ENCODE measurements at regions not wholly inside any gene's neighbourhood (a gene's known extent, or its start where the extent isn't known, plus 50 kb on each side); places are given as distances from the start of the nearest gene placed in this dataset.

DNA sequence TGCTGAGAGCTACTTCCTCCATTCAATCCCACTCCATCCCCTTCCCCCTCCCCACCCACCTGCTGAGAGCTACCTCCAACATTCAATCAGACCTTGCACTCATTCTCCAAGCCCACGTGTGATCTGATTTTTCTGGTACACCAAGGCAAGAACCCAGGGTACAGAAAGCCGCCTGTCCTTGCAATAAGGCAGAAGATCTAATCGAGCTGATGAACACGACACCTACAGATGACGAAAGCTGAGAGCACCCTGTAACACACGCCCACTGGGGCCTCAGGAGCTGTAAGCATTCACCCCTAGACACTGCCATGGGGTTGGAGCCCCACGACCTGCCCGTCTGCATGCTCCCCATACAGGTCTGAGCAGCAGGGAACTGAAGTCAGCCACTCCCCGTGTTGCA lies 58.3 kb downstream of the TRIML1 start:
- no peak for DNase-seq

DNA sequence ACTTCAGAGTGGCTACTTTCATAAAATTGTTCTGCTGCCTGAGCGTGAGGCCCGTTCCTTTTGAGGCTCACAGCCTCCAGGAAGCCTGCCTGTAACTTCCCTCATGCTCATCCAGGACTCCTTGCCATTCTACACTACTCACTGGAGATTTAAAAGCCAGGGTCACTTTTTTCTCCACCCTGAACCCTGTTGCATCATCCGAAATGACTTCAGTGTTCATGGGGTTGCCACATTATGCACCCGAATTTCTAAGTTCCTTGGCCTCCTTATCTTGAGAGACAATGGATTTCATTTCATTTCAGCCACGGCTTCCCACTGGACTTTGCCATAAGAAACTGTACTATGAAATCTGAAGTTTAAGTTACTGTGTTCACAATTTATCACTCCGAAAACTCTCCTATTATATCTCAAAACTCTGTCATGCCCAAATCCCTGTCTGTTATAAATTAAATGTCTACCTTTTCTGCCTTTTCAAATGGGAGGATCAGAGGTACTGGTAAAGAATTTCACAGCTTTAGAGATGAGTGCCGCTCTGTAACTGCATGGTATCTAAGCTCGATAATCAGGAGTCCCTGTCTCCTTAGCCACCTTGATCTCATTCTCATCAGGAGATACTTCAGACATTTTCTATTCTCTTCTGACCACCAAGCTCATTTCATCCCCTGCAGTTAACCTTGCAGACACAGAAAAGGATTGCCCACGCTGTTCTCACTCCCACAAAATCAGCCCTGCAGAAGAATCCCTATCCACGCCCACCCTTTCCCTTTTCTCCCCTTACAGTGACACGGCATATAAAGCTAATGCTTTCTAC lies 59.9 kb downstream of the TRIML1 start:
- DNase-seq, result no peak

DNA sequence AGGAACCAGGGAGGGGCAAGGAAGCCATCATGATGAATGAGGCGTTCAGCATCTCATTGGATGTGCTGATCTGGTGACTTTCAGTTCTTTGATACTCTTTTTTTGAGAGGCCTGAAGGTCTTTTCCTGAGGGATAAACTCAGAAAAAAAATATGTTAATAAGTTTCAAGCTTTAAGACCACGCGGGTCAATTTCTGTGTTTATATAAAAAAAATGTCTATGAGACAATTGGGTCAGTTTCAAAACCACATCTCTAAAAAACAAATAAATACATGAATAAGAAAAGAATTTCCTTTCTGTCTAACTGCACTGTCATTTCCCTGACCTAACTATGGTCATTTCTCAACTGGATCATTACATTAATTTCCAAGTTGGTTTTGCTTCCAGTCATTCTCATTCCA lies 62.6 kb downstream of the TRIML1 start:
- no peak for DNase-seq

DNA sequence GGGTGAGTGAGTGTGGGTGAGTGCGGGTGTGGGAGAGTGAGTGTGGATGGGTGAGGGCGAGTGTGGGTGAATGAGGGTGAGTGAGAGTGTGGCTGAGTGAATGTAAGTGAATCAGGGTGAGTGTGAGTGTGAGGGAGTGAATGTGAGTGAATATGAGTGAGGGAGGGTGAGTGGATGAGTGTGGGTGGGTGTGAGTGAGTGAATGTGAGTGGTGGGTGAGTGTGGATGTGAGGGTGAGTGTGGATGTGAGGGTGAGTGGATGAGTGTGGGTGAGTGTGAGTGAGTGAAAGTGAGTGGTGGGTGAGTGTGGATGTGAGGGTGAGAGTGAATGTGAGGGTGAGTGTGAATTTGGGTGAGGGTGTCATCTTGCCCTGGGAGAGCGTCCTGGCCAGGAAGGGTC lies 67.5 kb downstream of the TRIML1 start:
- no peak for DNase-seq

DNA sequence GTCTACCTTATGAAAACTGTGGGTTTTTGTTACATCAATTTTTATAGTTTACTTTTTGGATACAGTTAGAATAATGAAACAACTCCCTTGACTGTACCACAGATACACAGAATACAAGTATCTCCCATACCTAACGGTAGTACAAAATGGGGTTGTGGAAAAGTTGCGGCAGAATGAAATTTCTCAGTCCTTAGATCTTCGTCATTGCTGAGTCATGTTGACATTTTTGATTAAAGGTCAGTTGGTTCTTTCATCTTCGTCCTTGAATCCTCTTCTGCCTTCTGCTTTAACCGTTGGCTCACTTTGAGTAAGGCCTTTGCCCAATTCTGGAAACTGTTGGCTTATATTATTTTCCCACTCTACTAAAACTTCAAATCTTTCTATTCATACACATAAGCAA lies 75.6 kb downstream of the TRIML1 start:
- no peak for DNase-seq

DNA sequence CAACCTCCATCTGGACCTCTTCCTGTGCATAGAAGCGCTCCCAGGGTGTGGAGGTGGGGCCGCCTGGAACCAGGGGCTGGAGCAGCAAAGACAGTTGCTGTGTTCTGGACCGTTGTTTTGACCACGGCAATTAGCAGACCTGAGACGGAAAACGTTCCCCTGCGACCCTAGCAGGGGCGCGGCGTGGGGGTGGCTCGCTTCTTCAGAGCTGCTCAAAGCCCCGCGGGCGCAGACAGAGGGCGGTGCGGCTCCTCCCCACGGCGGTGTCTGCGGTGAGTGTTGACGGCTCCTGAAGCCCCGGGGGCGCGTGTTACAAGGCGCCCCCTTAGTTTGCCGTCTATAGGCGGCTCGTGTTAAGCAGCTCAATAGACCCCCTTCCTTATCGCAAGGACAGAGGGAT lies 79.2 kb downstream of the TRIML1 start:
- no peak for DNase-seq

DNA sequence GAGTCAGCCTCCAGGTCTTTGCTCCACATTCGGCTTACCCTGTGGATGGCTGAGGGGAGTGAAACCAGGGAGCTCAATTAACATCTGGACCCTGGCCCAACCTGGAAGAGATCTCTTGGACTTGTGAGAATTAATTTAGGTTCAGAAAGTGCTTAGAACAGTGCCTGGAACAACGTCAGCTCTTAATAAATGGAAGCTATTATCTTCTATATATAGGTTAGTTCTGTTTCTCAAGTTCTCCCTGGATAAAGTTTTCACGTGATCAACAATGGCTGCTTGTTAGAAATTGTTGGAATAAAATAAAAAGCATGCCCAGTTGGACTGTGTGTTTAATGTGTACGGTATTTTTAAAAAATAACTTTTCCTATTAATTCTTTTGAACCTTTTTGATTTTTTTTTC lies 80.8 kb downstream of the TRIML1 start:
- no peak for DNase-seq

DNA sequence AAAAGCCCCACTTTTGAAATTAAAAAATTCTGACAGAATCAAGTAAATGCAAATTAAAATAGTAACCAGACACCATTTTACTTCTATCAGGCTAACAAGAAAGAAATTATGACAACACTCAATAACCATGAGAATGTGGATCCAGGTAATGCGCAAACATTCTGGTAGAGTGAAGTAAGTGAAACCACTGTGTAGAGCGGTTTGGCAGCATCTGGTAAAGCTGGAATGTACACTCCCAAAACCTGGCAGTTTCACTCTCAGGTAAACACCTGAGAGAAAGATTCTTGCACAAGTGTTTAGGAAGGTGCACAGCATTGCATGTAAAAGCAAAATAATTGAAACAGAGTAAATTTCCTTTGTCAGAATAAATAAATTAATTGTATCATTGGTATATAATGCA lies 81.8 kb downstream of the TRIML1 start:
- DNase-seq, result no peak

DNA sequence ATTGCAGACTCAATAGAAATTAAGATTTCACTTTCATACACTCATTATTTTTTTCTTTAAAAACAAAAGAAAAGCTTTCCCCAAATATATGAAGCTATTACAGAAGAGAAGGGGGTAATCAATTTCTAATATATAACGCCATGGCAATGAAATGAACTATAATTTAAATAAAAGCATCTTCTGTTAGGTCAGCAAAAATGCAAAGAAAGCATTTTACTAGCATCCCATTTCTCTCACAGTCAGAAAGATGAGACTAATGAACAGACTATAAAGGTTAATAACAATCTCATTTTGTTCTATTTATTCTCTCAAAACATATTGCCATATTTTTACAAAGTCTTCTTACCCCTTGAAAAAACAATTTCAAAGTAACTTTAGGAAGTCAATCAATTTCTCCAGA lies 89.0 kb downstream of the TRIML1 start:
- DNase-seq, result no peak

DNA sequence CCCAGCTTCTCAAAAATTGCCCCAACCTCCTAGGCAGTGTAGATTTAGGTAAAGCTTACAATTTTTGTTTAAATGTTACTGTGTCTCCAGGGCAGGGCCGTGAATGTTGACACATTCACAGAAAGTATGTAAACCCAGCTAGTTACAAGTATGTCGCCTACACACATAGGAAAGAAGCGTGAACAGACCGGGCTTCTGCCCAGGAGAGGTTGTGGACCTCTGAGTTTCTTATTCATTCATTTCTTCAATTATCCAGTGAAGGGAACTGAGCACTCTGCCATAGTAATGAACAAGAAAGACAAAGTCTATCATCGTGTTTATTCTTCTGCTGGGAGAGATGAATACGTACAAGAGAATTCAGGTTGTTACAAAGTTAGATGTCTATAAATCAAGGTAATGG lies 93.2 kb downstream of the TRIML1 start:
- no peak for DNase-seq

DNA sequence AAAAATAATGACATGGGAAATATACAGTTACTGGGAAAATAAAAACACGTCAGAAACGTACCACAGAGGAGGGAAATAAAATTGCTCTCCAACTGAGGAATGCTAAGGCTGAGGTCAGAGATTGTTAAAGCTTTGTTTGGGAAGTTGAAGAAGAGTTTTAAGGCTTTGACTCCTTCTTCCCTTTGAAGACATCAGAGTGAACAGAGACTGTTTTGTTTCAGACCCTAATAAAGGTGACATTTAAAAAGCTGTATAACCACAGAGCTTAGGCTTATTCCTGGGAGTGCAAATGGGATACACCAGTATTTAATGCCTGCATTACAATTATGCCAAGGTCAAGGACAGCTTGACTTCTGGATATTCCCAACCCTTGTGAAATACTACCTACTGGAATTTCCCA lies 102.8 kb downstream of the TRIML1 start:
- no peak for DNase-seq

DNA sequence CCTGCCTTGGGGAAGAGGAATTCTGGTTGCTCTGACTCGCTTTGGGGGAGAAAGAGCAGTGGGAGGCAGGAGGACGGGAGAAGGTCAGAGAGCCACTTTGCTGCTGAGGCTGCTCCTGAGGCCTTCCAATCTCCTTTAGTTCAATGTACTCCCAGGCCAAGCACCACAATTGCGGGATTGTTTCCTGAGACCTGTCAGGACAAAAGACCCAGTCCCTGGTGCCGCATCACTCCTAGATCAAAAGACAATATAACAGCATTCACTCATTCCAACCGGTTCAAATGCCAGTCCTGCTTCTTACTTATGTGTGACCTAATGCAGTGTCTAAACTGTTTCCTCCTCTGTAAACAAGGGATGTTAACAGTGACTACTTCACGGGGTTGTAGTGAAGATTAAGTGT lies 106.4 kb downstream of the TRIML1 start:
- DNase-seq, result no peak

DNA sequence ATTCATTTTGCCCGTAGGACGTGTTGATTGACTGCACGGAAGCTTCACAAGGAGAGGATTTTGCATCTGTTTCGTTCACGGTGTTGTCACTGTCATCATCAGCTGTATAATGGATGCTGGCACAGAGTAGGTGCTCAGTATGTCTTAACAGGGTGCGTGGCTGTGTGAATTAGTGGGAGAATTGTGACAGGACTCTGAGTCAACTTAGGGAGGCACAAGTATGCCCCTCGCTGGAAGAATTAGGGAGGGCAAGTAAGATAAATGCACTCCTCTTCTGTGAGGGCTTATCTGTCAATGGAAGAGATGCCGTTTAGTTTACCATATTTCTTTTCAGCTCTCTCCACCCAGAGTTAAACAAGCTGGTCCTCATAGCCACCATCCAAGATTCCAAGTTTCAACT lies 107.2 kb downstream of the TRIML1 start:
- no peak for DNase-seq

DNA sequence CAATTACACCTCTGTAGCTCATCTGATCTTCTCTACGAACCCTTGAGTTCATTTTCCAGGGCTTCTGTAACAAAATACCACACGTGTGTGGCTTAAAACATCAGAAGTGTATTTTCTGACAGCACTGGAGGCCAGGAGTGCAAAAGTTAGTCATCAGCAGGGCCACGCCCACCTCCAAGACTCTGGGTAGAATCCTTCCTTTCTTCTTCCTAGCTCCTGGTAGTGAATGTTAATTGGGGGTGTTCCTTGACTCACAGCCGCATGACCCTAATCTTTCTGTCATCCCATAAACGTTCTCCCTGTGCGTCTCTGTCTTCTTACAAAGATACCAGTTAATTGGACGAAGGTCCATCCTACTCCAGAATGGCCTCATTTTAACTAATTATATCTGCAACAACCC lies 115.0 kb downstream of the TRIML1 start:
- DNase-seq, result no peak

DNA sequence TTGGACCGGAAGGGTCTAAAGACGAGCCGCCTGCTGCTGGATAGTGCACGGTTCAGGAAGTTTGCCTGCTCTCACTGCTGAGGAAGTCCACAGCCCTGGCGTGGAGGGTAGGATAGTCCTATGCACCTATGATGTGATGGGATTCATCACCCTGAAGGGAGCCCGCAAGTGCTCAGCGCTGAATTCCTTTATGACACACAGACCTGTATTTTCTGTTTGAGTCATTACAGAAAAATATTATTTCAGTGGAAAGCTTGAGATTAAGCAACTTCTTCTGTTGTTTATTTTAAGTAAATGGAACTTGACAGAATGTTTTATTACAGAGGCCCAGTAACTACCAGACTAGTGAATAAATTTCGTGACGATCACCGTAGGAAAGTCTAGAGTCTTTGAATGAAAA lies 123.2 kb downstream of the TRIML1 start:
- DNase-seq, result no peak

DNA sequence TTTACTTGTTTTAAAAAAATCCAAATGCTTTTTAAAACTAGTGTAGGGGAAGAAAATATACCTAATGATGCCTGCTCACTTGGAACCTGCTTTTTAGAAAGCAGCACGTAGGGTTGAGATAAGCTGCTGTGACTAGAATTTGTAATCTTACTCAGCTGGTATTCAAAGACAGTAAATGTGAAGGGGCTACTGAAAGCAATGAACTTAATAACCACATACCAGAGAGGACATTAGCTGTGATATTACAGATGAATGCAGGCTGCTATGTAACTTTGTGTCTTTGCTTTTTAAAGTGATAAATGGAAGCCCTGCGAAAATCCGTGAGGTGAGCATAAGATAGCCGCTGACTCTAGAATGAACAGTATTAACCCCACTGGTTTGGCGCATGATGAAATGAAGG lies 124.1 kb downstream of the TRIML1 start:
- DNase-seq, result no peak

DNA sequence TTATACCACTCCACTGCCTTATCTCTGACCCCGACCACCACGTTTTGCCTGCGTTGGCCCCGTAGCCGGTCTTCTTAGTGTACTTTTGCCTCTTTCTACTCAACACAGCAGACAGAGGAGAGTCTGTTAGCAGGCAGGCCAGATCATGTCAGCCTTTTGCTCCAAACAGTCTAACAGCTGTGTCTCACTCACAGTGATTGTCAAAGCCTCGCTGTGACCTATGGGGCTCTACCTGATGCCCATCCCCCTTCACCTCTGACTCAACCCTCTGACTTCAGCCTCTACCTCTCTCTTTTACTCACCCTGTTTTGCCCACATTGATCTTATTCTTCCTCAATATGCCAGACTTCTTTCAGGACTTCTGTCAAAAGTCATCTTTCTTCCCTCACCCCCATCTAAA lies 127.1 kb downstream of the TRIML1 start:
- no peak for DNase-seq

DNA sequence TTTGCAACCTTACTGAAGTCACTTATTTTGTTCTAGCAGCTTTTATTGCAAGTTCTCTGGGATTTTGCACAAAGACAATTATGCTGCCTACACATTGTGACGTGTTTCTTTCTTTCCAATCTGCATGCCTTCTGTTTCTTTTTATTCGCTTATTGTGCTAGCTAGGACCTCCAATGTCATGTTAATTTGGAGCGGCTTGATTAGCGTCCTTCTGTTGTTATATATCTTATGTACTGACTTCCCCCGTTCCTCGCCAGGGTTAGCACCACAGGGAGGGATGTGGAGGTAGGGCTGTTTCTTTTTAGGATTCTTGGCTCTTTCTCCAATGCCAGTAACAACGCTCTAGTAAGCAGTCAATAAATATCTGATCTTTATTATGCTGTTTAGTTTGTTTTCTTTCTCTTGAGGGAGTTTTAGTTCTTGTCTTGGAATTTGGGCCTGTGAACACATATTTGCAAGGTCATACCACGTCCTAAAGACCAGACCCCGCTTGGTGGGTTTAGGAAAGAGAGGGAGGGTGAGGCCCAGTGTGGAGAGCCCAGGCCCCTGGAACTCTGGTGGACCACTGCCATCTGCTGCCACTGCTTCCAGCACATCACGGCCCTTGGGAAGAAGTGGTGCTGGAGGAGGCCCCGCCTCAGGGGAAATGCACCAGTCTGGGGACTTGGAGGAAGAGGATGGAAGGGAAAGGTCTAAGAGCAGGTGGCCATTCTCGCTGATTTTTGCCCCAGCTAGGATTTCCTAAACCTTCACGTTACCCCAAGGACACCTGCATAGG lies 129.1 kb downstream of the TRIML1 start:
- DNase-seq, result no peak

DNA sequence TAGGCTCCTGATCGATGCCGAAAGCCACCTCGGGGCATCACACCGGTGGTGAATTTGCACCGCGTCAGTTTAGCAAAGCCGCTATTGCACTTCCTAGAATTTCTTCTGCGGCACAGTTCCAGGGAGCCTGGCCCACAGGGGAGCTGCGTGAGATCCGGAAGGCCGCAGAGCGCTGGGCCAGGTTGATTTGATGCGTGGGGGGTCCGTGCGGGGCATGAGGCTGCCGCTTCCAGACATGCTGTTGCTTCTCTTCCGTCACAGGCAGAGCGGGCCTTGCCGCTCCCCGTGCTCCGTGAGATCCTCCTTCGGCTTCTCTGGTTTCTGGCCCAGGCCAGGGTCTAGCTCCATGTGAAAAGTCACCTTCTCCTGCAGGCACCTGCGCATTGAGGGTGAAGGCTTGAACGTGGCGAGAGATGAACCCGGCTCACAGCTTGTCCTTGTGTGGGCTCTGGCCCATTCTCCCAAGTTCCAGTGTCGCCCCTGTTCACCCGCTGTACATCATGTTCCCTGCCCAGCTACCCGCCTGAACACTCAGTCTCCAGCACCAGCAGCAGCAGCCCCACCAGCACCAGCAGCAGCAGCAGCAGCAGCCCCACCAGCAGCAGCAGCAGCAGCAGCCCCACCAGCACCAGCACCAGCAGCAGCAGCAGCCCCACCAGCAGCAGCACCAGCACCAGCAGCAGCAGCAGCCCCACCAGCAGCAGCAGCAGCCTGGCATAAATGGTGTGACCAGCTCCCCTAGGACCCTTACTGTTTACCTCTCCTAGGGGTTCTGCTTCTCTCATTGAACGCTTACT lies 131.2 kb downstream of the TRIML1 start:
- no peak for DNase-seq

DNA sequence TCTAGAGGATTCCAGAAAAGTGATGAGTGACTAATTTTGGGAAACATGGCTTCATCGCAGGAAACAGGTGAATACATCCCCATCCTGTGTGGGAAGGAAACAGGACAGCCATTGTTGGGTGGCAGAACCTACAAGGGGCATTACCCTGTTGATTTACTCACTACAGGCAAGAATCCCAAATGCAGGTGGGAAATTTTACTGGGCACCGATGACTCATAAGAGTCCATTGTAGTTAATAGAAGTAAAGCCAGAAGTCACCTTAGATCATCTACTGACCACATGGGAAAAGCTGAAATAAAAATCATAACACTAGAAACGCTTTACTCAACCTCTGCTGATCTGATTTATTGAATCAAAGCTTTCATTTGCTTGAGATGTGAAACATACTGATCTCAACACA lies 136.4 kb downstream of the TRIML1 start:
- no peak for DNase-seq

DNA sequence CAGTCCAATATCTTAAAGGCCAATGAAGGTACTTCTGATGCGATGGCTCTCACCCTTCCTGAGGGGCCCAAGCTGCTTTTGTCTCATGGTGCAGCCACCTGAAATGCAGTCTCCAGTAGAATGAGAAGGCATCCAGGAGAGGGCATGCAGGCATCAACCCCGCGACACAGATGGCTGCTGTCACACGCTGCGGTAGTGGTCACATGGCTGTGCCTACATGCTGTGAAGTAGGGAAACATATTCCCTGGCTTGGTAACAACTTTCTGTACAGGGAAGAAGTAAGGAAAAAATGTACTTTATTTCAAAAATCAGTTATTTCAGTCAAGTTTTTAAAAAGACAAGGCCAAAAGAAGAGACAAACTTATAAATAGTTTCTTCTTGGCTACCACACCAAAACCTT lies 139.9 kb downstream of the TRIML1 start:
- DNase-seq, result no peak

DNA sequence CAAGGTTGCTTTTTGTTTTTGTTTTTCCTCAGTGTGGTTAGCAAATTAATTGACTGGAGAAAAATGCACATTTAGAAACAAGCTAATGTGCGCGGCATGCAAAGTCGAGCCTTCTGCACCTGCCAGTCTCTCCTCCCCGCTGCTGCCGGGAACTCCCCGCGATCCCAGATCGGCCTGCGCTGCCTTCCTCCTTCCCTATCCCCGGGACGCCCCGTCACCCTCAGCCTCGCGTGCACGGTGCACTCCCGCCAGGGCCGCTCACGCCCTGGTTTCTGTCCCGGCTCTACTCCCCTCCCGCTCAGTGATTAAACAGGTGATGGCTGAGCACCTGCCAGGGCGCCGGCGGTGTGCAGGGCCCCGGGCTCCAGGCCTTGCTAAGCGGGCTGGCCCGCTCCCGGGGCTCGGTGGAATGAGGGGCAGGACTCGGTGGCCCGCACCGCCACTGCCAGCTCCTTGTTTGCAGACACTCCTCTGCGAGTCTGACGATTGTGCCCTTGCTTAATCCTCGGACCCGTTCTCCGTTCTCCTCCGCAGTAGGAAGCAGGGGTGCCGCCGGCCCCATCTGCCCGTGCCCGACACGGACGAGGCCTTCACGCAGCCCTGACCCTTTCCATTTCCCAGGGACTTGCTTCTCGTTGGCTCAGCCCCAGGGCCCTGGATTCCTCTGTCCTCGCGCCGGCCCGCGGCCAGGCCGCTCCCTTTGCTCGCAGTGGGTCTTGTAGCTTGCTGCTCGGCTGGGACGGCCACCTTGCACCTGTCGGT lies 143.4 kb downstream of the TRIML1 start:
- no peak for DNase-seq

All from activated T-cell treated with anti-CD3 and anti-CD28 coated beads for 4 hours (primary cell).